ENCODE measurements at regions not wholly inside any gene's neighbourhood (a gene's known extent, or its start where the extent isn't known, plus 50 kb on each side); places are given as distances from the start of the nearest gene placed in this dataset.

DNA sequence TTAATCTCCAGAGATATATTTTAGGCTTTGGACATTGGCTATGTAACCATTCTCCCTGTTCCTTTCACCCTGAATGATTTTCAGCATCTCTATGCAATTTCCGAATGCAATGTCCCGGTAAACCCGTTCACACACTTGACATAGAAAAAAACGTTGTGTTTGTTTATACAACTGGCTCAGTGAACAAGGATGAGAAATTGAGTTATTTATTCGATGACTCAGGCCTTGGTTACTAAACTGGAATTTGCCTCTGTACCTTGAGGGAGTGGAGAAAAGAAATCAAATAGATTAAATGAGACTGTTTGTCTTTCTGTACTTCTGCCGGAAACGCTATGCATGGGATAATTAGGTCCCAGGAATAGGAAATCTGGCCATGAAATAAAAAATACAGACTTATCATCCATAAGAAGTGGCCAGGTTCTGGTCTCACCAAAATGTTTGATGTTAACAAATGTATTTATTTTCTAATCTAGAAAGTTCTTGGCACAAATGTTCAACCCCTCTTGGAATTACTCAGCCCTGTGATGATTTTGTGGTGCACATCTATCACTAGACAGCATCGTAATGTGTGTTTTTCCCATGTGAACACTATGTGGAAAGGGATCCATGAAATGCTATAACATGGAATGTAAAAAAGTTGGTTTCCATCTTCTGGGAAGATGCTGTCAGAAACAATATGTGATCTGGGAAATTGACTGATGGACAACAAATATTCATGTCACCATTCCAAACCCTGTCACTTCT lies 253.9 kb downstream of the DUSP10 start:
- no peak overlapping the region for H3K4me3 ChIP-seq (ENCODE audit: low read length in 2 of 2)
- no peak overlapping the region for H3K27ac ChIP-seq (ENCODE audit: low read depth in 2 of 2, low read length in 2 of 2)
- no peaks in the 10 kb centered on the region for H3K27me3 ChIP-seq (ENCODE audit: control insufficient read depth in 2 of 2, insufficient read depth in 2 of 2, low read length in 2 of 2)
- H3K4me1 ChIP-seq (ENCODE audit: control insufficient read depth in 2 of 2, insufficient read depth in 2 of 2, low read length in 2 of 2), result no peaks in the 10 kb centered on the region
- no peaks in the 10 kb centered on the region for H3K9me3 ChIP-seq (ENCODE audit: control insufficient read depth in 2 of 2, low read length in 2 of 2)
- H3K36me3 ChIP-seq (ENCODE audit: control insufficient read depth in 2 of 2, insufficient read depth in 2 of 2, low read length in 2 of 2), result no peaks in the 10 kb centered on the region
- no peak overlapping the region for H3K9ac ChIP-seq (ENCODE audit: low read depth in 1 of 2, low read length in 2 of 2)

DNA sequence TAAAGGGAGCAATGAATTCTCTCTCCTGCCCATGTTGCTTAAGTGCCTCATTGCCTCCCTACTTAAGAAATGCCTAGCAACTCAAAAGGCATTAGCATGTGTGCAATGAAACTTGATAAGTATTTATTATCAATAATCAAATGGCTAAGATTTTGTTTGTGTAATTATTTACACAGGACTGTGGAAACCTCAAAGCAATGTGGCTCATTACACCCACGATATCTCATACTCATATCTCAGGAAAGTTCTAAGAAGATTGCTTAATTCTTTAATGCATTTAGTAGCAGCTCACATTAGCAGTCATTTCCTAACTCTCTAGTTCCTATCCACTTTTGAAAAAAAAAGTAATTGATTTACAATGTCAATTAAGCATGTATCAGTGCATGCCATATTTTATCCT lies 253.3 kb downstream of the DUSP10 start:
- H3K4me3 ChIP-seq (ENCODE audit: low read length in 2 of 2), result no peak overlapping the region
- no peaks in the 10 kb centered on the region for H3K4me1 ChIP-seq (ENCODE audit: control insufficient read depth in 2 of 2, insufficient read depth in 2 of 2, low read length in 2 of 2)
- H3K9ac ChIP-seq (ENCODE audit: low read depth in 1 of 2, low read length in 2 of 2), result no peak overlapping the region
- no peaks in the 10 kb centered on the region for H3K9me3 ChIP-seq (ENCODE audit: control insufficient read depth in 2 of 2, low read length in 2 of 2)
- H3K27me3 ChIP-seq (ENCODE audit: control insufficient read depth in 2 of 2, insufficient read depth in 2 of 2, low read length in 2 of 2), result no peaks in the 10 kb centered on the region
- no peak overlapping the region for H3K27ac ChIP-seq (ENCODE audit: low read depth in 2 of 2, low read length in 2 of 2)
- no peaks in the 10 kb centered on the region for H3K36me3 ChIP-seq (ENCODE audit: control insufficient read depth in 2 of 2, insufficient read depth in 2 of 2, low read length in 2 of 2)

DNA sequence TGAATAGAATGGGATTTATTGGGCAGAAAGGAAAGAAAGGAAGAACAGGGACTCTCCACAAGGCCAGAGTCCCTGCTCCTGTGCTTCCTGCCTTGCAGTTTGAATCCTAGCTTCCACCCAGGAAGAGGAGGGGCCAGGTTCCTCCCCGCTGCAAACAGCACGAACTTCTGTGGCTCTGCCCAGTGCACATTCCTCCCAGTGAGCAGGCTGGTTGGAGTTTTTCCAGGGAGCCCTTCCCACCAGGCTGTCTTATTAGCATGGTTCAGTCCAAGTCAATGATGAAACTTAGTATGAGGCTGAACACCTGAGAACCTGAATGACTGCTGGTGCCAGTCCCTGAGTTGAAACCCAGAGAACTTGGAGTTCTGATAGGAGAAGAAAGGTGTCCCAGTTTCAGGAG lies 247.2 kb downstream of the DUSP10 start:
- Histone ChIP-seq H3K27ac (ENCODE audit: low read depth in 2 of 2, low read length in 2 of 2) (no peak overlapping the region), H3K4me3 (ENCODE audit: low read length in 2 of 2) (no peak overlapping the region), H3K9me3 (ENCODE audit: control insufficient read depth in 2 of 2, low read length in 2 of 2) (no peaks in the 10 kb centered on the region), H3K4me1 (ENCODE audit: control insufficient read depth in 2 of 2, insufficient read depth in 2 of 2, low read length in 2 of 2) (no peaks in the 10 kb centered on the region), H3K36me3 (ENCODE audit: control insufficient read depth in 2 of 2, insufficient read depth in 2 of 2, low read length in 2 of 2) (no peaks in the 10 kb centered on the region), H3K9ac (ENCODE audit: low read depth in 1 of 2, low read length in 2 of 2) (no peak overlapping the region), H3K27me3 (ENCODE audit: control insufficient read depth in 2 of 2, insufficient read depth in 2 of 2, low read length in 2 of 2) (no peaks in the 10 kb centered on the region)

GRCh38 chr1:221497046-221497445 lies 244.8 kb downstream of the DUSP10 start:
- Histone ChIP-seq H3K9me3 (ENCODE audit: control insufficient read depth in 2 of 2, low read length in 2 of 2) (no peaks in the 10 kb centered on the region), H3K27ac (ENCODE audit: low read depth in 2 of 2, low read length in 2 of 2) (no peak overlapping the region), H3K4me1 (ENCODE audit: control insufficient read depth in 2 of 2, insufficient read depth in 2 of 2, low read length in 2 of 2) (no peaks in the 10 kb centered on the region), H3K9ac (ENCODE audit: low read depth in 1 of 2, low read length in 2 of 2) (no peak overlapping the region), H3K36me3 (ENCODE audit: control insufficient read depth in 2 of 2, insufficient read depth in 2 of 2, low read length in 2 of 2) (no peaks in the 10 kb centered on the region), H3K27me3 (ENCODE audit: control insufficient read depth in 2 of 2, insufficient read depth in 2 of 2, low read length in 2 of 2) (no peaks in the 10 kb centered on the region), H3K4me3 (ENCODE audit: low read length in 2 of 2) (no peak overlapping the region)

DNA sequence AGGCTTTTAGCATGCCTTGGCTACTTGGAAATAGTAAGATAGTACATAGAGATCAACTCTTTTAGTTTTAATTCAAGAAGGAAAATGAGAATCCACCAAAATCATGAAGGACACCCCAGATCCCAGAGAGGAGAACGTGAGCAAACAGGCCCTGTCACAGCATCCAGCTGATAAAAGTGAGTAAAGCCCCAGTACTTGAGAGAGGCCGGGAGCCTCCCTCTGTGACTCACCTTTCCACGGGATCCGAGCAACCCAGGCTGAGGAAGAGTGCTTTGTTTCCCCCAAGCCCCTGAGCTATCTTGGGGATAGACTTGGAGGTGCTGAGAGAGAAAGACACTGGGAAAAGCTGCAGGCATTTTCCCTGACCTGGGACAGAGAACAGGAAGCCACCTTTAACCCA lies 238.6 kb downstream of the DUSP10 start:
- Histone ChIP-seq H3K4me1 (ENCODE audit: control insufficient read depth in 2 of 2, insufficient read depth in 2 of 2, low read length in 2 of 2) (no peaks in the 10 kb centered on the region), H3K9me3 (ENCODE audit: control insufficient read depth in 2 of 2, low read length in 2 of 2) (no peaks in the 10 kb centered on the region), H3K4me3 (ENCODE audit: low read length in 2 of 2) (no peak overlapping the region), H3K27me3 (ENCODE audit: control insufficient read depth in 2 of 2, insufficient read depth in 2 of 2, low read length in 2 of 2) (no peaks in the 10 kb centered on the region), H3K27ac (ENCODE audit: low read depth in 2 of 2, low read length in 2 of 2) (no peak overlapping the region), H3K36me3 (ENCODE audit: control insufficient read depth in 2 of 2, insufficient read depth in 2 of 2, low read length in 2 of 2) (no peaks in the 10 kb centered on the region), H3K9ac (ENCODE audit: low read depth in 1 of 2, low read length in 2 of 2) (no peak overlapping the region)

GRCh38 chr1:221509575-221510355 lies 232.1 kb downstream of the DUSP10 start:
- no peak overlapping the region for H3K4me3 ChIP-seq (ENCODE audit: low read length in 2 of 2)
- H3K27me3 ChIP-seq (ENCODE audit: control insufficient read depth in 2 of 2, insufficient read depth in 2 of 2, low read length in 2 of 2), result no peaks in the 10 kb centered on the region
- no peaks in the 10 kb centered on the region for H3K36me3 ChIP-seq (ENCODE audit: control insufficient read depth in 2 of 2, insufficient read depth in 2 of 2, low read length in 2 of 2)
- no peak overlapping the region for H3K27ac ChIP-seq (ENCODE audit: low read depth in 2 of 2, low read length in 2 of 2)
- H3K9ac ChIP-seq (ENCODE audit: low read depth in 1 of 2, low read length in 2 of 2), result no peak overlapping the region
- H3K9me3 ChIP-seq (ENCODE audit: control insufficient read depth in 2 of 2, low read length in 2 of 2), result no peaks in the 10 kb centered on the region
- no peaks in the 10 kb centered on the region for H3K4me1 ChIP-seq (ENCODE audit: control insufficient read depth in 2 of 2, insufficient read depth in 2 of 2, low read length in 2 of 2)

DNA sequence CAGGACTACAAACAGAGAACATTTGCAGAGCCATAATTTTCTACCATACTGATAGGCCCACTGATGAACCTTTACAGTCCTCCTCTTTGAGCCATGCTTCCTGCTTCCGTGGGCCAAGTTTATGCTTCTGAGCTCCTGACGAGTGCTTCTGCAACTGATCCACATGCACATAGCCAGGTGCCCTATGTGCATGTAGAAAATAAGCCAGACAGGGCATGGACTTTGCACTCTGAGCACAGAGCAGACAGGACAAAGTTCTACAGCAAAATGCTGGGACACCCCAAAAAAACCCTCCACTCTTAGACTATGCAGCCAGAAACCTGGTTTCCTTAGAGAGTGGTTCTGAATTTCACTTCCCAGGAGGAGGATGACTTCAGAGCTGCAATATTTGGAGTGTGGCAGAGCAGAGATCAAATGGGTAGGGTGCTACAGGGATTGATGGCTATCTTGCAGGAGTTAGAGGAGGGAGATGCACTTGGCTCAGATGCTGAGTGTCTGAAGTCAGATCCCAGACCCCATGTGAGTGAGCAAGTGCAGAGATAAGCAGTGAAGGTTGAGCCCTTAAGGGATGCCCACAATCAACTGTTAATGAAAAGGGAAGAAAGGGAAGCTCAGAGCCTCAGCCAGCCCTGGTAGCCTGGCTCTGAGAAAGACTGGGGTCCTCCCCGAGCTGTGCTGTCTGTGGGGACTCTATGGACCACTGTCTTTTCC lies 230.9 kb downstream of the DUSP10 start:
- H3K4me3 ChIP-seq (ENCODE audit: low read length in 2 of 2), result no peak overlapping the region
- no peaks in the 10 kb centered on the region for H3K4me1 ChIP-seq (ENCODE audit: control insufficient read depth in 2 of 2, insufficient read depth in 2 of 2, low read length in 2 of 2)

DNA sequence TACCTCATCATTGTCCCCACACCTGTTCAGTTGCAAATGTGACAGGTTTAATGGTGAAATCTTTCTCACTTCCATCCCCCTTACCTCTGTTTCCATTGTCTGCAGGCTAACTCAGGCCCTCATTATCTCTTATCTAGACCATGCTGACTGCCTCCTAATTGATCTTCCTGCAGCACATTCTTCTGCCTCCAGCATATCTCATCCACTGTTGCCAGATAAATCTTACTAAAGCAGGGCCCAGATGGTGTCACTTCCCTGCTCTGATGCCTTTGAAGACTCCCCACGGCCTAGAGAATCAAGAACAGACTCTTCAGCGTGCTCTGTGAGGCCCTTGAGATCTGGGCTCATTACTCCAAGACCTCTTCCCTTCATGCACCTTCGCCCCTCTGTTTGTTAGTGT lies 230.1 kb downstream of the DUSP10 start:
- Histone ChIP-seq H3K4me1 (ENCODE audit: control insufficient read depth in 2 of 2, insufficient read depth in 2 of 2, low read length in 2 of 2) (no peaks in the 10 kb centered on the region), H3K27ac (ENCODE audit: low read depth in 2 of 2, low read length in 2 of 2) (no peak overlapping the region), H3K4me3 (ENCODE audit: low read length in 2 of 2) (no peak overlapping the region), H3K36me3 (ENCODE audit: control insufficient read depth in 2 of 2, insufficient read depth in 2 of 2, low read length in 2 of 2) (no peaks in the 10 kb centered on the region), H3K9me3 (ENCODE audit: control insufficient read depth in 2 of 2, low read length in 2 of 2) (no peaks in the 10 kb centered on the region), H3K9ac (ENCODE audit: low read depth in 1 of 2, low read length in 2 of 2) (no peak overlapping the region), H3K27me3 (ENCODE audit: control insufficient read depth in 2 of 2, insufficient read depth in 2 of 2, low read length in 2 of 2) (no peaks in the 10 kb centered on the region)

More for the DNA sequence above, 230.9 kb downstream of the DUSP10 start:
- no peak overlapping the region for H3K9ac ChIP-seq (ENCODE audit: low read depth in 1 of 2, low read length in 2 of 2)
- H3K36me3 ChIP-seq (ENCODE audit: control insufficient read depth in 2 of 2, insufficient read depth in 2 of 2, low read length in 2 of 2), result no peaks in the 10 kb centered on the region
- H3K27ac ChIP-seq (ENCODE audit: low read depth in 2 of 2, low read length in 2 of 2), result no peak overlapping the region
- H3K9me3 ChIP-seq (ENCODE audit: control insufficient read depth in 2 of 2, low read length in 2 of 2), result no peaks in the 10 kb centered on the region
- H3K27me3 ChIP-seq (ENCODE audit: control insufficient read depth in 2 of 2, insufficient read depth in 2 of 2, low read length in 2 of 2), result no peaks in the 10 kb centered on the region

DNA sequence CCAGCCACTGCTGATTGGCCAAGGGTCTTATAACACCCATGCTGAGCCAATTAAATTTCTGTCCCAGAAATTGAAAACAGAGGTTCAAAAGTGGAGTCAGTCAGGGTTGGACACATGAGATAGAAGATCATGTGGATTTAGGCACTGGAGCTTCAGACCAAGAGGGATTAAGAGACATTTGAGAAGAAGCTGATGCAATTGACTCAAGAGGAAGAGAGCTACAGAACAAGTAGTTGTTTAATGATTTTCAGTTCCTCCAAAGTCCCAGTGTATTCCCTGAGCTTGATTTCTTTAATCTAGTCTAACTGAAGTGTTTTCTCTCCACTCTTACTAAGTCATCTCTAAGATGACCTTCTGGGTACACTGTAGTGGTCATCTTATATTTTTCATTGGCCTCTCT lies 227.1 kb downstream of the DUSP10 start:
- Histone ChIP-seq H3K4me1 (ENCODE audit: control insufficient read depth in 2 of 2, insufficient read depth in 2 of 2, low read length in 2 of 2) (no peaks in the 10 kb centered on the region), H3K27ac (ENCODE audit: low read depth in 2 of 2, low read length in 2 of 2) (no peak overlapping the region), H3K27me3 (ENCODE audit: control insufficient read depth in 2 of 2, insufficient read depth in 2 of 2, low read length in 2 of 2) (no peaks in the 10 kb centered on the region), H3K36me3 (ENCODE audit: control insufficient read depth in 2 of 2, insufficient read depth in 2 of 2, low read length in 2 of 2) (no peaks in the 10 kb centered on the region), H3K4me3 (ENCODE audit: low read length in 2 of 2) (no peak overlapping the region), H3K9me3 (ENCODE audit: control insufficient read depth in 2 of 2, low read length in 2 of 2) (no peaks in the 10 kb centered on the region), H3K9ac (ENCODE audit: low read depth in 1 of 2, low read length in 2 of 2) (no peak overlapping the region)

- no peaks in the 10 kb centered on the region for H3K9me3 ChIP-seq (ENCODE audit: control insufficient read depth in 2 of 2, low read length in 2 of 2)
- H3K27me3 ChIP-seq (ENCODE audit: control insufficient read depth in 2 of 2, insufficient read depth in 2 of 2, low read length in 2 of 2), result no peaks in the 10 kb centered on the region
- no peaks in the 10 kb centered on the region for H3K4me1 ChIP-seq (ENCODE audit: control insufficient read depth in 2 of 2, insufficient read depth in 2 of 2, low read length in 2 of 2)
- H3K36me3 ChIP-seq (ENCODE audit: control insufficient read depth in 2 of 2, insufficient read depth in 2 of 2, low read length in 2 of 2), result no peaks in the 10 kb centered on the region
- H3K27ac ChIP-seq (ENCODE audit: low read depth in 2 of 2, low read length in 2 of 2), result no peak overlapping the region
- H3K4me3 ChIP-seq (ENCODE audit: low read length in 2 of 2), result no peak overlapping the region
- H3K9ac ChIP-seq (ENCODE audit: low read depth in 1 of 2, low read length in 2 of 2), result no peak overlapping the region
Observed at GRCh38 chr1:221515496-221515895, 226.4 kb downstream of the DUSP10 start.
